Inflammatory macrophage (primary cell): ENCODE measurements at regions not wholly inside any gene's neighbourhood (a gene's known extent, or its start where the extent isn't known, plus 50 kb on each side); places are given as distances from the start of the nearest gene placed in this dataset.

Experiments used
- DNase-seq, 2 donors: peaks; one replicate each; pipeline ENCODE4 v3.0.0-alpha.2; 2020 to 2022

DNA sequence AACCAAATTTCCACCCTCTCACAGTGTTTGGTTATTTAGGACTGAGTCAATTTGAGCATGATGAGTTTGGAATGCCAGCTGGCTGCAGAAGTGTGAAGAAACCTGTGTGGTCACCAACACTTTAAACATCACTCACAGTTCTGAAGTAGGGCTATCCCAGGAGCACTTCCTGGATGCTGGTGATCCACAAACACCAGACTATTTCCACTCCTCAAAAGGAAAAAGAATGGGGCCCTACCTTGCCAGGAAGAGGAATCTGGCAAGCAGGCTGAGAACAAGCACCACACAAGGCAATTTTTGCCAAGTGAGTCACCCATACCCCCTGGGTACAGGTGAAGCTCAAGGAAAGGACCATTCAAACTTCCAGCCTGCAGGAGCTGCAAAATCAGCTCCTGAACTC lies 294.2 kb upstream of the PTGER4 start:
- no peak for DNase-seq

DNA sequence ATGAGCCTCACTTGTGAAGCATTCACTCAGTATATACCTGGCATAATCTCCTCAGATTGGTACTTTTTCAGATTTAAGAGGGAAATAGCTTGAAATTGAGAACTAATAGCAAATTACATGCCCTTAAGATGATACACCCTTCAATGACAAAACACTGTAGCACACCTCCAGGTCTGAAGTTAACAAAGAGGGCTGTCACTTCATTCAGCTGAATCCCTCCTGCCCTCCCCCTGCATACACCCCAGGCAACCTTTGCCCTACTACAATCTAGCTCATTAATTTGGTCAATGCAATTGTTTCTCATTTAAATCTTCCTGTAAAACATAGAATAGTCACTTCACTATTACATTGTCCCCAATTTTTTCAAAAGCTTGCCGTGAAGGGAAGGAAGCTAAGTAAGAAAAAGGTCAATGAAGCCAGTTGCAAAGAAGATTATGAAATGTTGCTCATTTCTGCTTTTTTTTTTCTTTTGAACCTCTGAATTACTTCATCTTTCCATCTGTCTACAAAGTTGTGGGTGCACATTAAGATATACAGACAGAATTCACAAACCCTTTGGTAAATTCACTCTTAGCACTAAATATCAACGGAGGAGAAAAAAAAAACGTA lies 294.8 kb upstream of the PTGER4 start:
- DNase-seq: peak; percentile 61 to 93

- DNase-seq: peak; percentile 61 to 73
Observed at GRCh38 chr5:40383749-40384651, 295.7 kb upstream of the PTGER4 start.

DNA sequence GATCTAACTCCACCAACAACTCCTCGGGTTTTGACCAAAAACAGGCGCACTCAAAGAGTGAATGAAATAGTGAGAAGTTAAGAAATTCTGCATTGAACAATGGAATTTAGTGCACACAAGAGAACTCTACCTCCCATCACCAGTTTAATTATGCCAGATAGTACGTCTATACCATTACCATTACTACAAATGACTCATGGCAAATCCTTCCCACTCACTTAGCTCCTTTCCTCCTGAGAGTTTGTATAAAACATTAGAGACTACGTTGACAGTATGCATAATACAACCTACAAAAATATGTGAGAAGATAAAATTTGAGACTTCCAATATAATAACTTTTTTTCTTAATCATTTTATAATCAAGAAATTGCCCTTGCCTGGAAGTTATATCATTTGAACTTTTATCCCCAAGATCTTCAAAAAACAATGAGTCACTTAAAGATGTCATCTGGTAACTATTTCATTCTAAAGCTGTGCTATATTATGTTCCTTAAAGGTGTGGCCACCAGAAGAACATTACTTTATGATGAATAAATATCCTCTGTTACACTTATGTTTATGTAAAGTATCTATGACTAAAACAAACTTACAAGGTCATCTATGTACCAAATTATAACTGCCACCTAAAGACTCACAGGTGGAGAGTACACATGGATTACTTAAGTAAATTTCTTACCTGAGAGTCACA lies 297.9 kb upstream of the PTGER4 start:
- DNase-seq: no peak

- DNase-seq: no peak
Observed at GRCh38 chr5:40381016-40381415, 298.7 kb upstream of the PTGER4 start.

DNA sequence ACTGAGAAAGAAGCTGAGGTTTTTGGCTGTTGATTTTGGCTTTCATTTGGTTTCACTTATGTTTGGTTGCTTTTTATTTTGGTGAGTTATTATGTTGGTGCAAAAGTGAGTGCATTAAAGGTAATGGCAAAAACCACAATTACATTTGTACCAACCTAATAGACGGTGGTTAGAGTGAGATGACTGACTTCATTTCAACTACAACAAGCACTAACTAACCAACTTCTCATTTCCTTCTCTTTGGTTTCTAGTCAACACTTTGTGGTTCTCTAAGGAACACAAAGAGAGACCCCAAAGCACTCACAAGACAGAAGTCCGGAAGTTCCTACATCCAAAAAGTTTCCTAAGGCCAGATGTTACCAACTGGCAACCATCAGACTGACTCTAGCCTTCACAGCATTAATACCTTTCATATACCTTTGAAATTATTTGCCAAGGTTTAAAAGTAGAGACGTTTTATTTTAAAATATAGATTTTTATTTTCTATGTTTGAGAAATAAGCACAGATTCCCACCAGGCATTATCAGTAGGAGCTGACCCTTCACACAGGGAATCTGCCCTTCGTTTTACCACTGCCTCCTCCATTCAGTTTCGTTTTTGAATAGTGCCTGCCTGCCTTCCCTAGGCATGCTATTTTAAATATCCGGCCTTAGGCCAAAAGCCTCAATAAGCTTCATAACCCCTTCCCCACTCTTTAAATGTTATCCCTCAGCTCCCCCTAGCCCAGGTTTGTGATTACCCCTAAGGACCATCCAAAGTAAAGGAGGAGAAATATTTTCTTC lies 301.1 kb upstream of the PTGER4 start:
- peak; percentile 37 to 49 for DNase-seq

DNA sequence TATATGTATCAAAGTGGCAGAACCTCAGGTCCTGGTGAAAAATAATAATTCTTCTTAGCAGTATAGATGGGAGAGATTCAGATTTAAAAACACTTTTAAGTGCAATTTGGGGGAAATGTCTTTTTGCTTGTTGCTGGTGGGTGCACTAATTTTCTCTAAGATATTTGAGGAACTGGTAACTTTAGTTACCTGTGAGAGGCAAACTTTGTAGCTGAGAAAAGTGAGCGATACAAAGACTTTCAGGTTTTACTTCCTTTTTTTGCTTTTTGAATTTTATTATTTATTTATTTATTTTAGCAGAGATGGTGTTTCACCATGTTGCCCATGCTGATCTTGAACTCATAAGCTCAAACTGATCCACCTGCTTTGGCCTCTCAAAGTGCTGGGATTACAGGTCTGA lies 303.1 kb upstream of the PTGER4 start:
- no peak for DNase-seq

- DNase-seq: no peak
Observed at GRCh38 chr5:40374853-40375252, 304.9 kb upstream of the PTGER4 start.

- DNase-seq: no peak
Observed at GRCh38 chr5:40368200-40368599, 311.5 kb upstream of the PTGER4 start.

DNA sequence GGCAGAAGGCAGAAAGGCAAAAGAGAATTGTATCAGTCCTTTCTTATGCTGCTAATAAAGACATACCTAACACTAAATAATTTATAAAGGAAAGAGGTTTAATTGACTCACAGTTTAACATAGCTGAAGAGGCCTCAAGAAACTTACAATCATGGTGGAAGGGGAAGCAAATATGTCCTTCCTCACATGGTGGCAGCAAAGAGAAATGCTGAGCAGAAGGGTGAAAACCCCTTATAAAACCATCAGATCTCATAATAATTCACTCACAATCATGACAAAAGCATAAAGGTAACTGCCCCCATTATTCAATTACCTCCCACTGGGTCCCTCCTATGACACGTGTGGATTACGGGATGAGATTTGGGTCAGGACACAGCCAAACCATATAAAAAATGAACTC lies 312.5 kb upstream of the PTGER4 start:
- DNase-seq: peak in 1 of 2 donors; percentile 45

DNA sequence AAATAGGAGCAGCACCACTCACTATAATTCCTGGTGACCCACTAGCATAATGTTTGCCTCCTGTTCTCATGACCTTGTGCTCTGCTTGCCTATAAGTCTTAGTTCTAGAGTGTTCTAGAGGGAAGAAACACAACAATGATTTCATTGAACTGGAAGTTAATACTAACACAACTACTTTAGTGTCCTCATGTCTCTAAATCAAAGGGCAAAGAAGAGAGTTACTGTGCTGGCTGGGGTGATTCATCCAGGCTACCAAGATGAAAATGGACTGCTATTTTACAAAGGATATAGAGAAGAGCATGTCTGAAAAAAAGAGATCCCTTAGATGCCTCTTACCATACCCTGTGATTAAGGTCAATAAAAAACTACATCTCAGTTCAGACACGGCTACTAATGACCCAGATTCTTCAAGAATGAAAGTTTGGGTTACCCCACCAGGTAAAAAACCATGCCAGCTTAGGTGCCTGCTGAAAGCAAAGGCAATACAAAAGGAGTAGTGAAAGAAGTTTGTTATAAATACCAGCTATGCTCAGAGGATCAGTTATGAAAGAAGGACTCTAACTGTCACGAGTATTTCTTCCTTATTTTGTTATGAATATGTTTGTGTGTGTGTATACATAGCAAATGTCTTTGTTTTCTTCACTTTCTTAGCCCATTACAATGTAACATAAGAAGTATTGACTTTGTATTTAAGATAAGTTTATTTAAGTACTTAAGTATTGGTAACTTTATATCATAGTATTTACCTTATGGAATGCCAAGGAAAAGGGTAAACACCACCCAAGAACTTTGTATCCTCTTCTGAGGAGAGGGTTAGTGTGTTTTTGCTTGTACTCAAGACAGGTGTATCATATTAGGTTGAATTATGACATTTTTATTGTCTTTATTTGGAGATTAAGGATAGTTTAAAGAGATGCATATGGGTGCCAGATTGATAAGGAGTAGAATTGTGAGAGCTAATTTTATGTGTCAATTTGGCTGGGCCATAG lies 314.1 kb upstream of the PTGER4 start:
- DNase-seq: peak; percentile 49 to 84

GRCh38 chr5:40364441-40364840 lies 315.3 kb upstream of the PTGER4 start:
- no peak for DNase-seq

DNA sequence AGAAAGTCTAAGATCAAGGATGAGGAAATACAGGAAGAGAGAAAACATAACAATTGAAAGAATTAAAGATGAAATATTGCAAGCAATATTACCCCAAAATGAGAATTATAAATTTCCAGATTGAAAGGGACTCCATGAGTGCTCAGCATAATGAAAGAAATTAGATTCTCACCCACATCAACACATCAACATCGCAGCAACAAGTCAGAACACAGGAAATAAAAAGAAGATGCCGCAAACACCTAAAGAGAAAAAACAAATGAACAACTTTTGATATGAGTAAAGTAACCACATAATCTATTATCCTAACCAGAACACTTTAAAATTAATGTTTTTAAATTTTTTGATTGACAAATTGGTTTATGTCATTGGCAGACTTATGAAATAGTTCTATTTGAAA lies 318.3 kb upstream of the PTGER4 start:
- DNase-seq: no peak

GRCh38 chr5:40360685-40361084 lies 319.0 kb upstream of the PTGER4 start:
- no peak for DNase-seq

DNA sequence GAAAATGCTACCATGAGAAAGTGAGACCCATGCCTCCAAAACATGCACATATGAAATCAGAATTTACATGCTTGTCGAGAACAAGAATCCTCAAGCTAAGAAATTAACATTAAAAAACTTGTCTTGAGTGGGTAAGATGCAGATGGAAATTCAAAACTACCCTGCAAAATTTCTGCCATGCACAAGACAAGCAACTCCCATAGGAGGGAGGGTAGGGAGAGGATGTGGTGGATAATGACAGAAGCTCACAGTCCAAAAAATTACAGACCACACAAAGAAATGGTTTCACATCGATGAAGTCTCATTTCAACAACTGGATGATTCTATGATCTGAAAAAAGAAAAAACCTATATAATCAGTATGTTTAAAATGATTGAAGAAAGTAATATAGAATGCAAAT lies 319.9 kb upstream of the PTGER4 start:
- DNase-seq: no peak

DNA sequence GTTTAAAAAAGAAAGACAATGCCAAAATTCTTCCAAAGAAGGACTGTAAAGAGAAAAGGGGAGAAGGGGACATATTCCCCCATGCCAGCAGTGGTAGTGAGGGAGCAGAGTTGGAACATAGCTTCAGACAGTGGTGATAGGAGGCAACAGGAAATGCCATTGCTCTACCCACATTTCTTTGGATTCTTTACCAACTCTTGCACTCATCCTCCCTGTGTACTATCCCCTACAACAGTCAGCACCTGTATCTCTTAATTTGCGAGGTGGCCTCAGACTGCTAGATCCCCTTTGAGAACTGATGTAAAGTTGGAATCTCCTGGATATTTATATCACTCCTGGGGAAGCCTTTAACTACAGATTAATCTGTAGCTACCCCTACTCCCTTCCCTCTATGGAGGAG lies 320.6 kb upstream of the PTGER4 start:
- no peak for DNase-seq

DNA sequence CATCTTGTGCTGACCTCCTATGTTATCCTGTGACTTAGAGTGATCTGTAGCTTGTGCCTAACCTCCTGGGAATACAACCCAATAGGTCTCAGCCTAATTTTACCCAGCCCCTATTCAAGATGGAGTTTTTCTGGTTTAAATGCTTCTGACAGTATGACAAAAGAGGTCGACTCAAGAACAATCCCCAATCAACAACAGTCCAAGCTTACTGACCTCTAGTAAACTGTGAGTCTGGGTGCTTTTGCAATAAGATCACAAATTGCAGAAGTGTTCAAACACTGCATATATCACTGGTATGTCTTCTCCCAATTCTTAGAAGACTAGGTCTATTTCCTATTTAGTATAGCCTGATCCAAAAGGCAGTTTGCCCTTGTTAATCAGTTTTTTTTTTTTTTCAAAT lies 323.5 kb upstream of the PTGER4 start:
- peak; percentile 81 to 96 for DNase-seq

GRCh38 chr5:40355846-40356245 lies 323.9 kb upstream of the PTGER4 start:
- DNase-seq: peak; percentile 83 to 95

GRCh38 chr5:40355181-40355580 lies 324.5 kb upstream of the PTGER4 start:
- DNase-seq: no peak

DNA sequence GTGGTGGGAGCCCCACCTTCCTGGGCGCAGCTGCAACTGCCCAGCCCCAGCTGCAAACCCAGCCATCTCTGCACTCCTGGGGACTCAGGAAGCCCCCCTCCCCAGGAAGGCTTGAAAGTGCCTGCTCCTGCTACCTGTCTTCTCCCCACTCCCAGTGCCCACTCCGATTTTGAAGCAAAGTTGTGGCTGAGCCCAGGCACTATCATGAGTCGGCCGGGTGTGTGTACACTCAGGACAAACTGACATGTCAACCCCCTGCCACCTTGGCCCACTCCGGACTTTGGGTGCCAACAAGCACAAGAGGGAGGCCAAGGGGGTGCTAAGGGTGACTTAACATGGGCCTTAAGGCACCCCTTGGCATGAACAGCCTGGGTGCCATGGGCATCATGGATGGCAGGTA lies 325.5 kb upstream of the PTGER4 start:
- no peak for DNase-seq

DNA sequence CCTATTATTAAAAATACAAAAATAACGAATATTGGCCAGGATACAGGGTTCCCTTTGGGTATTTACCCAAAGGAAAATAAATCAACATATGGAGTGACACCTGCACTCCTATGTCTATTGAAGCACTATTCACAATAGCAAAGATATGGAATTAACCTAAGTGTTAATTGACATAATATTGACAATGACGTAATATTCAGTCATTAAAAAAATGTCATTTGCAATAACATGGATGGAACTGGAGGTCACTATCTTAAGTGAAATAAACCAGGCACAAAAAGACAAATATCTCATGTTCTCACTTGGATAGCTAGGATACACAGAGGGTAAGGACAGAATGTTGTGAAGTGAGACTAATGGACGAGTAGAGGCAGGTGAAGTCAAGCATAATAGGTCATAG lies 326.3 kb upstream of the PTGER4 start:
- no peak for DNase-seq
